CD4-positive, alpha-beta T cell (primary cell): ENCODE measurements at regions not wholly inside any gene's neighbourhood (a gene's known extent, or its start where the extent isn't known, plus 50 kb on each side); places are given as distances from the start of the nearest gene placed in this dataset.

Source experiments
- ATAC-seq: fragments of 200-7000 bp; cut with Tn5 transposase; one replicate; pipeline ENCODE4 v1.10.0; 2022; ENCODE audit warnings: mild to moderate bottlenecking; ENCODE audit not compliant: poor library complexity
- CTCF ChIA-PET: fragments of 350-600 bp; sonication (Branson Sonifier 250); formaldehyde crosslinking; loops from one replicate; lab custom pipeline; 2021; ENCODE audit warnings: antibody characterized with exemption, inconsistent platforms; lab: Charles Lee
- POLR2A ChIA-PET: fragments of 350-600 bp; sonication (Branson Sonifier 250); formaldehyde crosslinking; loops from one replicate; lab custom pipeline; 2021; ENCODE audit warnings: antibody characterized with exemption, inconsistent platforms; lab: Charles Lee
- DNase-seq, 14 experiments: peaks; one replicate each; pipeline ENCODE4 v3.0.0-alpha.2; 2013 to 2020; ENCODE audit warnings: mixed read lengths in 2 of 14
- H3K27ac ChIP-seq, 2 donors: one replicate each; pipeline versions ENCODE4 v1.5.1 to v1.7.0; 2013; ENCODE audit warnings: low read length in 2 of 2, low read depth in 1 of 2, mild to moderate bottlenecking in 1 of 2
- H3K27me3 ChIP-seq, 2 experiments: 1 replicate in 1 of 2; 2 replicates in 1 of 2; pipeline versions ENCODE4 v1.6.1 to v1.7.0; 2013; ENCODE audit warnings: low read length in 2 of 2, control low read depth in 1 of 2, mild to moderate bottlenecking in 1 of 2, moderate library complexity in 1 of 2; ENCODE audit not compliant: insufficient read depth in 2 of 2, control insufficient read depth in 1 of 2
- H3K36me3 ChIP-seq: one replicate; pipeline ENCODE4 v1.6.1; 2013; ENCODE audit warnings: low read length, control low read depth; ENCODE audit not compliant: insufficient read depth
- H3K4me1 ChIP-seq: one replicate; pipeline ENCODE4 v1.6.1; 2013; ENCODE audit warnings: low read length, control low read depth; ENCODE audit not compliant: insufficient read depth
- H3K4me3 ChIP-seq: one replicate; pipeline ENCODE4 v1.5.1; 2013; ENCODE audit warnings: mild to moderate bottlenecking, low read length, moderate library complexity
- H3K9me3 ChIP-seq, 2 experiments: 1 replicate in 1 of 2; 2 replicates in 1 of 2; pipeline versions ENCODE4 v1.6.1 to v1.7.0; 2013; ENCODE audit warnings: low read length in 2 of 2, mild to moderate bottlenecking in 2 of 2, control low read depth in 1 of 2, moderate library complexity in 1 of 2; ENCODE audit not compliant: control insufficient read depth in 1 of 2, insufficient read depth in 1 of 2
- H3K27ac Mint-ChIP-seq: one replicate; pipeline ENCODE4 v1.8.0; 2020; ENCODE audit warnings: mixed read lengths
- H3K27me3 Mint-ChIP-seq: one replicate; pipeline ENCODE4 v1.8.0; 2021; ENCODE audit warnings: mixed read lengths
- H3K36me3 Mint-ChIP-seq: one replicate; pipeline ENCODE4 v1.8.0; 2021; ENCODE audit warnings: low read depth, mixed read lengths
- H3K4me1 Mint-ChIP-seq: one replicate; pipeline ENCODE4 v1.8.0; 2021; ENCODE audit warnings: low read depth, mixed read lengths
- H3K4me3 Mint-ChIP-seq: one replicate; pipeline ENCODE4 v1.8.0; 2020; ENCODE audit warnings: mild to moderate bottlenecking, mixed read lengths
- H3K9me3 Mint-ChIP-seq: one replicate; pipeline ENCODE4 v1.8.0; 2020; ENCODE audit warnings: mixed read lengths
- CTCF ChIP-seq: fragments of 200-600 bp; IDR thresholded peaks from one replicate; pipeline ENCODE4 v1.8.0; 2022; ENCODE audit warnings: antibody characterized with exemption, mild to moderate bottlenecking
- intact Hi-C, 2 experiments: fragments of 100-400 bp; cut with DNase I in 1 of 2; cut with micrococcal nuclease in 1 of 2; formaldehyde crosslinking; loops; one replicate each; pipeline versions ENCODE4 v1.15.1 to v1.9.0; 2023 to 2025; cut with DNase I, micrococcal nuclease

DNA sequence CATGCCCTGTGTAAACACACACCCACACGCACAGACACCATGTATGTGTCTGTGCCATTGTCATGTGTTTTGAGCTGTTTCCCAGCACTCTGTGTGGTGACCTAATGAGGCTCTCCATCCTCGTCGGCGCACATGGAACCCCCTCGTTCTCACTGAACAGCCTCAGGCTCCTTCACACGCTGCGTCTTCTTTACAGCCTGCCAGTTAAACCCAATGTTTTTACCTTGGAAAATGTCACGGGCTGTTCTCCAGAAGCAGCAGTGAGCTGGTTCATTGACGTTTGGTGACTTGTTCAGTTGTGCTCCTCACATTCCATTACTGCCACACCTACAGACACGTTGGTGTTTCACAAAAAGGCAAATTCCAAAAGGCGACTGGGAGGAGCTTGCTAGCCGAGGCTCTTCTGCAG is 201.0 kb upstream of the FOXQ1 start:
- CTCF ChIA-PET: no interaction called here
- H3K9me3 ChIP-seq: peaks cover 0 to 7% of the 10 kb centered on the region in 2 experiments
- Mint-ChIP-seq H3K27ac (no peak overlapping the region), H3K4me1 (no peaks in the 10 kb centered on the region), H3K36me3 (no peaks in the 10 kb centered on the region), H3K9me3 (peaks cover 4% of the 10 kb centered on the region), H3K27me3 (peaks cover 15% of the 10 kb centered on the region), H3K4me3 (no peak overlapping the region)
- H3K4me3 ChIP-seq: no peak overlapping the region
- no peak for TF ChIP-seq CTCF
- no peaks in the 10 kb centered on the region for H3K36me3 ChIP-seq
- intact Hi-C loops: no loop called here
- no peak for DNase-seq
- H3K27ac ChIP-seq: no peak overlapping the region
- no peaks in the 10 kb centered on the region for H3K4me1 ChIP-seq
- peaks cover 0 to 3% of the 10 kb centered on the region in 2 experiments for H3K27me3 ChIP-seq
- POLR2A ChIA-PET: no interaction called here
- ATAC-seq: no peak

GRCh38 chr6:1110164-1110563 is 201.7 kb upstream of the FOXQ1 start:
- no peak for TF ChIP-seq CTCF
- intact Hi-C loops: no loop called here
- no peak for DNase-seq
- no peak overlapping the region for H3K4me3 Mint-ChIP-seq
- peaks cover 4% of the 10 kb centered on the region for H3K9me3 Mint-ChIP-seq
- H3K27ac Mint-ChIP-seq: no peak overlapping the region
- Histone ChIP-seq H3K27ac (no peak overlapping the region), H3K4me1 (no peaks in the 10 kb centered on the region), H3K4me3 (no peak overlapping the region), H3K36me3 (no peaks in the 10 kb centered on the region), H3K27me3 (peaks cover 0 to under 1% of the 10 kb centered on the region in 2 experiments), H3K9me3 (peaks cover 0 to 7% of the 10 kb centered on the region in 2 experiments)
- H3K27me3 Mint-ChIP-seq: peaks cover 10% of the 10 kb centered on the region
- ATAC-seq: no peak
- ChIA-PET CTCF (no interaction called here), POLR2A (no interaction called here)
- no peaks in the 10 kb centered on the region for H3K36me3 Mint-ChIP-seq
- no peaks in the 10 kb centered on the region for H3K4me1 Mint-ChIP-seq

- Histone ChIP-seq H3K9me3 (peaks cover 0 to 7% of the 10 kb centered on the region in 2 experiments), H3K36me3 (no peaks in the 10 kb centered on the region), H3K27ac (no peak overlapping the region), H3K27me3 (no peaks in the 10 kb centered on the region), H3K4me3 (no peak overlapping the region), H3K4me1 (no peaks in the 10 kb centered on the region)
- ATAC-seq (no peak), DNase-seq (no peak)
- POLR2A ChIA-PET: no interaction called here
- no peaks in the 10 kb centered on the region for H3K36me3 Mint-ChIP-seq
- H3K27me3 Mint-ChIP-seq: no peaks in the 10 kb centered on the region
- no peaks in the 10 kb centered on the region for H3K4me1 Mint-ChIP-seq
- no peak overlapping the region for H3K4me3 Mint-ChIP-seq
- TF ChIP-seq CTCF: no peak
- intact Hi-C loops: no loop called here
- CTCF ChIA-PET: no interaction called here
- no peak overlapping the region for H3K27ac Mint-ChIP-seq
- peaks cover 4% of the 10 kb centered on the region for H3K9me3 Mint-ChIP-seq
Measured at GRCh38 chr6:1109134-1109533, 202.8 kb upstream of the FOXQ1 start.
